ENCODE measurements at regions not wholly inside any gene's neighbourhood (a gene's known extent, or its start where the extent isn't known, plus 50 kb on each side); places are given as distances from the start of the nearest gene placed in this dataset.

DNA sequence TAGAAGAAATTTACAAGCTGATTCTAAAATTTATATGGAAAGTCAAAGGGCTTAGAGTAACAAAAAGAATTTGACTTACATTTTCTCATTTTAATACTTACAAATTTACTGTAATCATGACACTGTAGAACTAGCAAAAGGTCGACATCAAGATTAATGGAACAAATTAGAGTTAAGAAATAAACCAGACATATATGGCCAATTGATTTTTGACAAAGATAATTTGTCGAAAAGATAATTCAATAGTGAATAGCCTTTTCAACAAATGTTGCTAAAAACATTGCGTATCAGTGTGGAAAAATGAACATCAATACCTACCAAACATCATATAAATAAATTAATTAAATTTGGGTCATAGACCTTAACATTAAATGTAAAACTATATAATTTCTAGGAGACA, 955.5 kb upstream of the AUTS2 start:
- DNase-seq (ENCODE audit: low read depth) = no peak
- no peak for FAIRE-seq

DNA sequence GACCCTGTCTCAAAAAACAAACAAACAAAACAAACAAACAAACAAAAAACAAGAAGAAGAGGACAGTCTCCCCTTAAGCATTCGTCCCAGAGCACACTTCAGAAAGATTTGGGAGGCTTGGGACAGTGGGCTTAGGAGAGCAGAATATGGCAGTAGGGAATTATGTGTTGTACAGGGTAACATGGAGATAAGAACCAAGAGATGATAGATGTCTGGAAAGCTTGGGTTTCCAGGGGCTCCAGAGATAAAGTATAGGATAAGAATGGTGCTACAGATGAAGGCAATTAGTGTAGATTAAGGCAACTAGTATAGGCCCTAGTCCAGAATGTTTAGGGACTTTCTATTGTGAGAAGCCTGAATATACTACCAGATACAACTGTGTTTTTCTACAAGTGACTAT, 934.9 kb upstream of the AUTS2 start:
- Mint-ChIP-seq H3K27me3 (ENCODE audit: low read depth, unreplicated experiment) (no peaks in the 10 kb centered on the region), H3K9me3 (ENCODE audit: unreplicated experiment) (peaks cover 10% of the 10 kb centered on the region), H3K27ac (ENCODE audit: unreplicated experiment) (no peak overlapping the region), H3K4me3 (ENCODE audit: unreplicated experiment) (no peak overlapping the region), H3K36me3 (ENCODE audit: low read depth, unreplicated experiment) (no peaks in the 10 kb centered on the region), H3K4me1 (ENCODE audit: low read depth, unreplicated experiment) (no peaks in the 10 kb centered on the region)
- no peak for TF ChIP-seq EZH2 (IDR thresholded peaks at IDR 0.05; ENCODE audit: insufficient read depth, low read length)
- TF ChIP-seq, protein P1, sequence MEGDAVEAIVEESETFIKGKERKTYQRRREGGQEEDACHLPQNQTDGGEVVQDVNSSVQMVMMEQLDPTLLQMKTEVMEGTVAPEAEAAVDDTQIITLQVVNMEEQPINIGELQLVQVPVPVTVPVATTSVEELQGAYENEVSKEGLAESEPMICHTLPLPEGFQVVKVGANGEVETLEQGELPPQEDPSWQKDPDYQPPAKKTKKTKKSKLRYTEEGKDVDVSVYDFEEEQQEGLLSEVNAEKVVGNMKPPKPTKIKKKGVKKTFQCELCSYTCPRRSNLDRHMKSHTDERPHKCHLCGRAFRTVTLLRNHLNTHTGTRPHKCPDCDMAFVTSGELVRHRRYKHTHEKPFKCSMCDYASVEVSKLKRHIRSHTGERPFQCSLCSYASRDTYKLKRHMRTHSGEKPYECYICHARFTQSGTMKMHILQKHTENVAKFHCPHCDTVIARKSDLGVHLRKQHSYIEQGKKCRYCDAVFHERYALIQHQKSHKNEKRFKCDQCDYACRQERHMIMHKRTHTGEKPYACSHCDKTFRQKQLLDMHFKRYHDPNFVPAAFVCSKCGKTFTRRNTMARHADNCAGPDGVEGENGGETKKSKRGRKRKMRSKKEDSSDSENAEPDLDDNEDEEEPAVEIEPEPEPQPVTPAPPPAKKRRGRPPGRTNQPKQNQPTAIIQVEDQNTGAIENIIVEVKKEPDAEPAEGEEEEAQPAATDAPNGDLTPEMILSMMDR (IDR thresholded peaks at IDR 0.05; ENCODE audit: insufficient read depth, low read depth, low read length) = no peak
- DNase-seq (ENCODE audit: low read depth) (no peak), FAIRE-seq (peak; percentile 60)
- H3K9me3 ChIP-seq (ENCODE audit: insufficient read depth, low read depth, low read length) = no peaks in the 10 kb centered on the region
- no peaks in the 10 kb centered on the region for H3K4me1 ChIP-seq (ENCODE audit: insufficient read depth, low read length)
- no peaks in the 10 kb centered on the region for H3K27me3 ChIP-seq (ENCODE audit: insufficient read depth, low read length)
- no peak overlapping the region for H3K4me2 ChIP-seq (ENCODE audit: low read length)
- H4K20me1 ChIP-seq (ENCODE audit: insufficient read depth, low read length) = no peaks in the 10 kb centered on the region
- H3K9ac ChIP-seq (ENCODE audit: low read length) = no peak overlapping the region
- H3K4me3 ChIP-seq (ENCODE audit: insufficient read depth, low read depth, low read length) = no peak overlapping the region
- H3K36me3 ChIP-seq (ENCODE audit: insufficient read depth, low read length) = no peaks in the 10 kb centered on the region
- H3K27ac ChIP-seq (ENCODE audit: low read depth, low read length) = no peak overlapping the region
- H2AFZ ChIP-seq (ENCODE audit: low read depth, low read length) = no peak overlapping the region
- no peaks in the 10 kb centered on the region for H3K79me2 ChIP-seq (ENCODE audit: insufficient read depth, low read length)

More for the DNA sequence above, 955.5 kb upstream of the AUTS2 start:
- H3K4me3 ChIP-seq (ENCODE audit: insufficient read depth, low read depth, low read length) = no peak overlapping the region
- no peak overlapping the region for H2AFZ ChIP-seq (ENCODE audit: low read depth, low read length)
- TF ChIP-seq, protein P1 (IDR thresholded peaks at IDR 0.05; ENCODE audit: insufficient read depth, low read depth, low read length) = no peak
- no peak for TF ChIP-seq EZH2 (IDR thresholded peaks at IDR 0.05; ENCODE audit: insufficient read depth, low read length)
- H3K27me3 ChIP-seq (ENCODE audit: insufficient read depth, low read length) = no peaks in the 10 kb centered on the region
- H3K4me1 ChIP-seq (ENCODE audit: insufficient read depth, low read length) = no peaks in the 10 kb centered on the region
- H3K9me3 ChIP-seq (ENCODE audit: insufficient read depth, low read depth, low read length) = no peaks in the 10 kb centered on the region
- H3K4me2 ChIP-seq (ENCODE audit: low read length) = no peak overlapping the region
- no peak overlapping the region for H3K27ac ChIP-seq (ENCODE audit: low read depth, low read length)
- no peaks in the 10 kb centered on the region for H3K79me2 ChIP-seq (ENCODE audit: insufficient read depth, low read length)
- no peaks in the 10 kb centered on the region for H3K27me3 Mint-ChIP-seq (ENCODE audit: low read depth, unreplicated experiment)
- no peak overlapping the region for H3K9ac ChIP-seq (ENCODE audit: low read length)
- H3K36me3 ChIP-seq (ENCODE audit: insufficient read depth, low read length) = no peaks in the 10 kb centered on the region
- no peaks in the 10 kb centered on the region for H3K36me3 Mint-ChIP-seq (ENCODE audit: low read depth, unreplicated experiment)
- H4K20me1 ChIP-seq (ENCODE audit: insufficient read depth, low read length) = no peaks in the 10 kb centered on the region
- no peak overlapping the region for H3K4me3 Mint-ChIP-seq (ENCODE audit: unreplicated experiment)
- H3K9me3 Mint-ChIP-seq (ENCODE audit: unreplicated experiment) = peaks cover 10% of the 10 kb centered on the region
- no peak overlapping the region for H3K27ac Mint-ChIP-seq (ENCODE audit: unreplicated experiment)
- H3K4me1 Mint-ChIP-seq (ENCODE audit: low read depth, unreplicated experiment) = no peaks in the 10 kb centered on the region

DNA sequence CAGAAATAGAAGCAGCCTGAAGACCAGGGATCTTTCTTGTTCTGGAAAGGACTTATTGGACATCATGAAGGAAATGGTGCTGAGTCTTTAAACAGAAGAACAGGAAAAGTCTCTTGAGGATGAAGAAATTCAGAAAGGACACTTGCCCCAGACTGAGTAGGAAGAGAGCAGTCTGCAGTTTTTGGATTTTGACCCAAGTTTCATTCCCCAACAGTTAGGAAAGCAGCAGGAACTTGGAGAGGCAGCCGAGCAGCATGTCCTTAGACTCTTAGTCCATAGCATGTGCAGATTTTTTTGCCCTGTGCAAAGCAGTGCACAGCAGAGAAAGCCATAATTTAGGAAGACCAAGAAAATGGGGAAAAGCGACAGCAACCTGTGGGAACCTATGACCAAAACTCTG, 927.2 kb upstream of the AUTS2 start:
- Histone ChIP-seq H4K20me1 (ENCODE audit: insufficient read depth, low read length) (no peaks in the 10 kb centered on the region), H3K27me3 (ENCODE audit: insufficient read depth, low read length) (no peaks in the 10 kb centered on the region), H3K9ac (ENCODE audit: low read length) (no peak overlapping the region), H2AFZ (ENCODE audit: low read depth, low read length) (no peak overlapping the region), H3K4me3 (ENCODE audit: insufficient read depth, low read depth, low read length) (no peak overlapping the region), H3K27ac (ENCODE audit: low read depth, low read length) (no peak overlapping the region), H3K9me3 (ENCODE audit: insufficient read depth, low read depth, low read length) (no peaks in the 10 kb centered on the region), H3K79me2 (ENCODE audit: insufficient read depth, low read length) (no peaks in the 10 kb centered on the region), H3K4me1 (ENCODE audit: insufficient read depth, low read length) (no peaks in the 10 kb centered on the region), H3K36me3 (ENCODE audit: insufficient read depth, low read length) (no peaks in the 10 kb centered on the region), H3K4me2 (ENCODE audit: low read length) (no peak overlapping the region)
- Mint-ChIP-seq H3K27ac (ENCODE audit: unreplicated experiment) (no peak overlapping the region), H3K4me3 (ENCODE audit: unreplicated experiment) (no peak overlapping the region), H3K27me3 (ENCODE audit: low read depth, unreplicated experiment) (no peaks in the 10 kb centered on the region), H3K4me1 (ENCODE audit: low read depth, unreplicated experiment) (no peaks in the 10 kb centered on the region), H3K36me3 (ENCODE audit: low read depth, unreplicated experiment) (no peaks in the 10 kb centered on the region), H3K9me3 (ENCODE audit: unreplicated experiment) (peaks cover 7% of the 10 kb centered on the region)
- TF ChIP-seq, protein P1 (IDR thresholded peaks at IDR 0.05; ENCODE audit: insufficient read depth, low read depth, low read length) = no peak
- no peak for TF ChIP-seq EZH2 (IDR thresholded peaks at IDR 0.05; ENCODE audit: insufficient read depth, low read length)
- DNase-seq (ENCODE audit: low read depth) = no peak
- no peak for FAIRE-seq

Measured in astrocyte (in vitro differentiated cells and primary cell).